Stimulated activated CD8-positive, alpha-beta memory T cell treated with anti-CD3 and anti-CD28 coated beads, Interleukin-4, amount 100 ng/mL, for 1 hour (primary cell): ENCODE measurements at regions not wholly inside any gene's neighbourhood (a gene's known extent, or its start where the extent isn't known, plus 50 kb on each side); places are given as distances from the start of the nearest gene placed in this dataset.
A peak's percentile ranks its signal among the peaks of the same experiment; 100 is the strongest.
"Not testable (repeated sequence)": the region's sequence is repeated elsewhere in the genome, so short reads cannot be mapped to it uniquely, and the experiment has no call there.

Experiments used
- DNase-seq, 2 donors: peaks; one replicate each; pipeline ENCODE4 v3.0.0-alpha.2; 2020; ENCODE audit warnings: low read depth in 2 of 2, low spot score in 1 of 2

- no peak for DNase-seq
These were observed 170.5 kb downstream of the SEPTIN7 start for GRCh38 chr7:35971133-35971891.

- peak; percentile 14 to 22 for DNase-seq
These were observed 175.1 kb downstream of the SEPTIN7 start for GRCh38 chr7:35975851-35976454.

- not testable (repeated sequence) for DNase-seq
These were observed 174.0 kb upstream of the EEPD1 start for GRCh38 chr7:35978816-35979640.

- no peak for DNase-seq
These were observed 170.5 kb upstream of the EEPD1 start for GRCh38 chr7:35982600-35982999.

- DNase-seq = no peak
These were observed 169.4 kb upstream of the EEPD1 start for GRCh38 chr7:35983626-35984025.

- DNase-seq = peak; percentile 32 to 61
These were observed 167.8 kb upstream of the EEPD1 start for GRCh38 chr7:35985126-35985754.

GRCh38 chr7:35987016-35987415, 166.0 kb upstream of the EEPD1 start:
- DNase-seq = no peak

- DNase-seq = no peak
These were observed 164.9 kb upstream of the EEPD1 start for GRCh38 chr7:35988105-35988504.

GRCh38 chr7:35988818-35989217, 164.2 kb upstream of the EEPD1 start:
- DNase-seq = no peak

- DNase-seq = no peak
These were observed 161.4 kb upstream of the EEPD1 start for GRCh38 chr7:35991511-35992232.

- no peak for DNase-seq
These were observed 160.6 kb upstream of the EEPD1 start for GRCh38 chr7:35992436-35992835.

GRCh38 chr7:35993113-35993512, 159.9 kb upstream of the EEPD1 start:
- DNase-seq = no peak

GRCh38 chr7:35993676-35994606, 159.1 kb upstream of the EEPD1 start:
- DNase-seq = no peak

GRCh38 chr7:35995334-35995733, 157.7 kb upstream of the EEPD1 start:
- DNase-seq = no peak

GRCh38 chr7:35998481-35998880, 154.6 kb upstream of the EEPD1 start:
- DNase-seq = no peak

- no peak for DNase-seq
These were observed 151.5 kb upstream of the EEPD1 start for GRCh38 chr7:36001546-36001945.

- DNase-seq = no peak
These were observed 150.2 kb upstream of the EEPD1 start for GRCh38 chr7:36002900-36003299.

- DNase-seq = no peak
These were observed 149.7 kb upstream of the EEPD1 start for GRCh38 chr7:36003343-36003742.

GRCh38 chr7:36005293-36005692, 147.8 kb upstream of the EEPD1 start:
- DNase-seq = no peak

GRCh38 chr7:36005876-36006275, 147.2 kb upstream of the EEPD1 start:
- DNase-seq = no peak
